Fibroblast of skin of abdomen (primary cell): ENCODE measurements at regions not wholly inside any gene's neighbourhood (a gene's known extent, or its start where the extent isn't known, plus 50 kb on each side); places are given as distances from the start of the nearest gene placed in this dataset.
A peak's percentile ranks its signal among the peaks of the same experiment; 100 is the strongest.
"Not testable (repeated sequence)": the region's sequence is repeated elsewhere in the genome, so short reads cannot be mapped to it uniquely, and the experiment has no call there.

Source experiments
- DNase-seq: peaks from one replicate; pipeline ENCODE4 v3.0.0-alpha.2; 2013

- DNase-seq = no peak
These were observed 50.8 kb upstream of the PRSS1 start for GRCh38 chr7:142698429-142698828.

- DNase-seq = no peak
These were observed 52.0 kb upstream of the PRSS1 start for GRCh38 chr7:142697270-142697669.

GRCh38 chr7:142696456-142697179 is 52.7 kb upstream of the PRSS1 start:
- no peak for DNase-seq

GRCh38 chr7:142693911-142694310 is 55.4 kb upstream of the PRSS1 start:
- DNase-seq = no peak

- no peak for DNase-seq
These were observed 58.6 kb upstream of the PRSS1 start for GRCh38 chr7:142690554-142691182.

GRCh38 chr7:142689439-142690120 is 59.7 kb upstream of the PRSS1 start:
- no peak for DNase-seq

- no peak for DNase-seq
These were observed 63.3 kb upstream of the PRSS1 start for GRCh38 chr7:142685877-142686508.

- no peak for DNase-seq
These were observed 67.8 kb upstream of the PRSS1 start for GRCh38 chr7:142681314-142682092.

- DNase-seq = no peak
These were observed 77.8 kb upstream of the PRSS1 start for GRCh38 chr7:142671506-142671905.

- no peak for DNase-seq
These were observed 78.8 kb upstream of the PRSS1 start for GRCh38 chr7:142670511-142670910.

GRCh38 chr7:142669074-142669654 is 80.1 kb upstream of the PRSS1 start:
- peak; percentile 5 for DNase-seq

- no peak for DNase-seq
These were observed 80.8 kb upstream of the PRSS1 start for GRCh38 chr7:142668495-142668894.

GRCh38 chr7:142657376-142657775 is 91.9 kb upstream of the PRSS1 start:
- no peak for DNase-seq

GRCh38 chr7:142654398-142654797 is 94.9 kb upstream of the PRSS1 start:
- no peak for DNase-seq

- no peak for DNase-seq
These were observed 101.5 kb upstream of the PRSS1 start for GRCh38 chr7:142647749-142648148.

- DNase-seq = no peak
These were observed 102.7 kb upstream of the PRSS1 start for GRCh38 chr7:142646386-142647140.

GRCh38 chr7:142645777-142646176 is 103.5 kb upstream of the PRSS1 start:
- DNase-seq = no peak

- no peak for DNase-seq
These were observed 107.0 kb upstream of the PRSS1 start for GRCh38 chr7:142642316-142642715.

GRCh38 chr7:142641252-142641651 is 108.0 kb upstream of the PRSS1 start:
- DNase-seq = not testable (repeated sequence)

GRCh38 chr7:142638581-142638980 is 110.7 kb upstream of the PRSS1 start:
- no peak for DNase-seq

- DNase-seq = no peak
These were observed 112.0 kb upstream of the PRSS1 start for GRCh38 chr7:142637240-142637639.
